Spleen (tissue), 11 donors: ENCODE measurements at regions not wholly inside any gene's neighbourhood (a gene's known extent, or its start where the extent isn't known, plus 50 kb on each side); places are given as distances from the start of the nearest gene placed in this dataset.

Source experiments
- DNase-seq: peaks from one replicate; pipeline ENCODE4 v3.0.0-alpha.2; 2020
- H3K27ac ChIP-seq, 8 donors: fragments of 200-600 bp; sonication (generic) in 7 of 8; 1 replicate in 4 of 8; 2 replicates in 4 of 8; pipeline versions ENCODE4 v1.5.0 to v1.8.0; 2016 to 2021; ENCODE audit warnings: inconsistent platforms in 4 of 8, mild to moderate bottlenecking in 4 of 8, moderate library complexity in 1 of 8
- H3K27me3 ChIP-seq, 7 donors: fragments of 200-600 bp; sonication (generic) in 6 of 7; replicated peaks in 1 of 7; 1 replicate in 4 of 7; 2 replicates in 3 of 7; pipeline versions ENCODE4 v1.5.0 to v1.8.0; 2016 to 2021; ENCODE audit warnings: inconsistent platforms in 3 of 7, mild to moderate bottlenecking in 1 of 7
- H3K36me3 ChIP-seq, 6 donors: fragments of 200-600 bp; sonication (generic) in 5 of 6; 1 replicate in 4 of 6; 2 replicates in 2 of 6; pipeline versions ENCODE4 v1.5.0 to v1.8.0; 2016 to 2021; ENCODE audit warnings: inconsistent platforms in 2 of 6
- H3K4me1 ChIP-seq, 6 donors: fragments of 200-600 bp; sonication (generic) in 5 of 6; 1 replicate in 3 of 6; 2 replicates in 3 of 6; pipeline versions ENCODE4 v1.5.0 to v1.8.0; 2016 to 2021; ENCODE audit warnings: inconsistent platforms in 3 of 6
- H3K4me3 ChIP-seq, 8 donors: fragments of 200-600 bp; sonication (generic) in 7 of 8; 1 replicate in 4 of 8; 2 replicates in 4 of 8; pipeline versions ENCODE4 v1.5.0 to v1.8.0; 2016 to 2021; ENCODE audit warnings: inconsistent platforms in 4 of 8, mild to moderate bottlenecking in 4 of 8, moderate library complexity in 2 of 8
- H3K9me3 ChIP-seq, 8 donors: fragments of 200-600 bp; sonication (generic) in 7 of 8; 1 replicate in 4 of 8; 2 replicates in 4 of 8; pipeline versions ENCODE4 v1.5.0 to v1.8.0; 2016 to 2021; ENCODE audit warnings: inconsistent platforms in 4 of 8
- CTCF ChIP-seq, 11 experiments: fragments of 200-600 bp in 7 of 11; fragments of 450-650 bp in 4 of 11; sonication (generic) in 4 of 11; IDR thresholded peaks in 8 of 11; conservative IDR thresholded peaks in 3 of 11; 1 replicate in 7 of 11; 2 replicates in 4 of 11; pipeline versions ENCODE4 v1.4.0 to v1.8.0; 2016 to 2021; ENCODE audit warnings: antibody characterized with exemption in 11 of 11, inconsistent platforms in 4 of 11, mild to moderate bottlenecking in 1 of 11
- POLR2A ChIP-seq, 3 donors: fragments of 450-650 bp; IDR thresholded peaks; one replicate each; pipeline ENCODE4 v1.5.1; 2017; ENCODE audit warnings: antibody characterized with exemption in 3 of 3, mild to moderate bottlenecking in 1 of 3
- POLR2AphosphoS5 ChIP-seq, 3 donors: sonication (generic); formaldehyde crosslinking; IDR thresholded peaks; one replicate each; pipeline ENCODE4 v1.5.1; 2017; ENCODE audit warnings: antibody characterized with exemption in 3 of 3
- WGBS, 5 donors: extraction: QIAGEN DNeasy Blood & Tissue Kit in 3 of 5; methylation state at CpG; one replicate each; pipeline versions ENCODE4 v1.1.5 to v1.1.7; 2013 to 2018; 5-methylcytosine and 5-hydroxymethylcytosine counted together
- intact Hi-C: fragments of 100-400 bp; cut with DNase I; formaldehyde crosslinking; loops from one replicate; pipeline ENCODE4 v1.15.0; 2023; ENCODE audit warnings: low total_unique reads
- donor health status: healthy with polysubstance abuse.
- donor health status: DM: no; HTN: no; CAD: no; lungs with moderate emphysema.
- donor health status: DM: no; HTN: no; CAD: no.
- donor health status: Bipolar disorder and iron deficiency.
- donor health status: healthy.
- donor health status: DM: no; HTN: no; CAD: no.
- donor health status: DM: yes; HTN: yes; CAD: no.

DNA sequence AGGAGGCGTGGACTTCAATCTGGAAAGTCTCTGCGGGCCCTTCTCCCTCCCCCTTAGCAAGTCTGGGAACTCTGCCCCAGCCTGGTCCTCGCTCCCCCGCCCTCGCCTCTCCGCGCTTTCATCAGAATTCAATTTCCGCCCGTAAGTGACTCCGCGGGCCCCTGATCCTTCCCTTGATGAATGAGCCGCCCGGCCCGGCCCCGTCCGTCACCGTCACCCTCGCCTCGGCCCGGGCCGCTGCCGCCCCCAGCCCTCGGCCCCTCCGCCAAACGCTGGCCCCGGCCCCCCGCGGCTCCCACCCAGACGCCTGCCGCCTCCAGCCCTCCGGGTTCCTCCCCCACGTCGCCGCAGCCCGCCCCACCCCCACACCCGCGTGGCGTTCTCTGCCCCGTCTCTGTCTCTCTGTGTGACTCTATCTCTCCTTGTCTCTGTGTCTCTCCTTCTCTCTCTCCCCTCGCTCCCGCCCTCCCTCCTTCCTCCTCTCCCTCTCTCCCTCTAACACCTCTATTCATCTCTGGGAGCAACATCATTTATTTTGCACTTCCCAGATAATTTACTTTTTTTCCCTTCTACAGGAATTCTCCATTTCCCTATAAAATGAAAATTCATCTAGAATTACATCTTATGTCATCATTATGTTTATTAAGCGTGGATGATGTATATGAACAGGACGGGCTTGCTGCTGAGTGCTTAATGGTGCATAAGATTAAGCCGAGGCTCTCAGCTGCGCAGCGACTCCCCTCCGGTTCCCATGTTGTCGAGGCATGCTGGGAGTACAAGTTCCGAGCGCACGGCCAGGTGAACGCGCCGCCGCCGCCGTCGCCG, 91.2 kb upstream of the PAX2 start:
- DNase-seq = peak; percentile 68
- whole genome bisulfite sequencing, 5 donors = 1 to 2% (median 1%) methylated on average over 57 to 59 of the region's 59 CpGs
- H3K27me3 ChIP-seq = peaks cover 6 to 91% (median 69%) of the 10 kb centered on the region in 7 donors
- TF ChIP-seq POLR2AphosphoS5 (IDR thresholded peaks at IDR 0.05) (no peak), CTCF (IDR thresholded peaks at IDR 0.05 in 8 of 11, conservative IDR thresholded peaks at IDR 0.05 in 3 of 11) (no peak), POLR2A (IDR thresholded peaks at IDR 0.05) (no peak)
- peak overlapping the region in 7 of 8 donors; percentile 11 to 64 (median 26) for H3K4me3 ChIP-seq
- no peaks in the 10 kb centered on the region for H3K36me3 ChIP-seq
- intact Hi-C loops = no loop called here
- H3K4me1 ChIP-seq = peaks cover 12 to 39% (median 31%) of the 10 kb centered on the region in 6 donors
- peaks cover 0 to 2% (median 0%) of the 10 kb centered on the region in 8 donors for H3K9me3 ChIP-seq
- no peak overlapping the region for H3K27ac ChIP-seq

DNA sequence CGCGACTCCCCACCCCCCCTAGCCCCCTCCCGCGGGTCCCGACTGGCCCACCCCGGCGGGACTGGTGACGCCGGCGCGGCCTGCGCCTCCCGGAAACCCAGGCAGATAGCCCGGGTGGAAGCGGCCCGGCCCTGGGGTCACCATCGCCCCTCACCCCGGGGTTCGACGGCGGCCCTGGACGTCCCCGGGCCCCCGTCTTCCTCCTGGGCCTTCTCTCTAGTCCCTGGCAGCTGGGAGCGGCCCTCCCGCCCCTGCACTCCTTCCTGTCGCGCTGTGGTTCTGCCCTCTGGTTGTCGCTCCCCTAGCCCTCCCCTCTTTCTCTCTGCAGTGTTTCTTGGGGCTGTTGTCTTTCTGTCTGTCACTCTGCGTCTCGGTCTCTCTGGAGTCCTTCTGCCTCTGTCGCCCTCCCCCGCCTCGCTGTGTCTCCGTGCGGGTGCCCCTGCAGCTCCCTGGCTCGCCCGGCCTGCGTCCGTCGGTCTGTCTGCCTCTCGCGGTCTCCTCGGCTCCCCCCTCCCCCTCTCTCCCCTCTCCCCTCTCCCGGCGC, 90.5 kb upstream of the PAX2 start:
- DNase-seq = peak; percentile 70
- H3K4me3 ChIP-seq = peak overlapping the region in 7 of 8 donors; percentile 11 to 64 (median 25)
- H3K4me1 ChIP-seq = peaks cover 12 to 46% (median 32%) of the 10 kb centered on the region in 6 donors
- no peak overlapping the region for H3K27ac ChIP-seq
- no peaks in the 10 kb centered on the region for H3K36me3 ChIP-seq
- peaks cover 0 to 4% (median 0%) of the 10 kb centered on the region in 8 donors for H3K9me3 ChIP-seq
- H3K27me3 ChIP-seq = peaks cover 6 to 91% (median 76%) of the 10 kb centered on the region in 7 donors
- 1 to 3% (median 2%) methylated on average over 37 to 46 of the region's 46 CpGs for WGBS, 5 donors
- TF ChIP-seq POLR2AphosphoS5 (IDR thresholded peaks at IDR 0.05) = no peak
- no peak for TF ChIP-seq CTCF (IDR thresholded peaks at IDR 0.05 in 8 of 11, conservative IDR thresholded peaks at IDR 0.05 in 3 of 11)
- TF ChIP-seq POLR2A (IDR thresholded peaks at IDR 0.05) = no peak
- intact Hi-C loops = no loop called here

GRCh38 chr10:100655326-100655759, 90.0 kb upstream of the PAX2 start:
- TF ChIP-seq POLR2A (IDR thresholded peaks at IDR 0.05) (no peak), CTCF (IDR thresholded peaks at IDR 0.05 in 8 of 11, conservative IDR thresholded peaks at IDR 0.05 in 3 of 11) (no peak), POLR2AphosphoS5 (IDR thresholded peaks at IDR 0.05) (no peak)
- H3K27me3 ChIP-seq = peaks cover 6 to 91% (median 81%) of the 10 kb centered on the region in 7 donors
- peaks cover 0 to 4% (median 0%) of the 10 kb centered on the region in 8 donors for H3K9me3 ChIP-seq
- DNase-seq = no peak
- H3K4me1 ChIP-seq = peaks cover 12 to 48% (median 32%) of the 10 kb centered on the region in 6 donors
- WGBS, 5 donors = 1 to 6% (median 4%) methylated on average over 20 of the region's 20 CpGs
- H3K36me3 ChIP-seq = no peaks in the 10 kb centered on the region
- no peak overlapping the region for H3K27ac ChIP-seq
- H3K4me3 ChIP-seq = peak overlapping the region in 7 of 8 donors; percentile 11 to 64 (median 25)
- intact Hi-C loops = no loop called here
